WI38 (cell line): ENCODE measurements at regions not wholly inside any gene's neighbourhood (a gene's known extent, or its start where the extent isn't known, plus 50 kb on each side); places are given as distances from the start of the nearest gene placed in this dataset.

ENCODE experiments used
- H3K4me3 ChIP-seq: 2 replicates; pipeline ENCODE4 v1.5.1; 2011; ENCODE audit warnings: low read depth, mild to moderate bottlenecking, control low read depth, low read length
- TF ChIP-seq, protein P1 (sequence below): IDR thresholded peaks from 2 replicates; pipeline ENCODE4 v1.5.1; 2012; ENCODE audit warnings: low read depth, mild to moderate bottlenecking, control low read depth, low read length

DNA sequence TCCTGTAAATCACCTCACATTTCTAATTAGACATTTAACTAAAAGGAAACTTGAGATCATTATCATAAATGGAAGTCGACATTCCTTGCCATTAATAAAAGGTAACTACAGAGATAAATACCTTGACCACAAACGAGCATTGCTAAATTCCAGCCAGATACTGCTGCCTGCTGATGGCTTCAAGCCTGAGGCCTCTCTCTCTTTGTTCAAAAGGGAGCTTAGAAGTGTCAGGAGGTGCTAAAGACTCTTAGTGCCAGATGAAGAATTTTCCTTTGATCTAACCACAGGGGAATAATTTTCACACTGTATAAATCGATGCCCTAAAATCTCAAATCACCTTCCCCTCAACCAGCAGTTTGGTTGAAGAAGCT, 248.2 kb upstream of the PMEPA1 start:
- TF ChIP-seq, protein P1, sequence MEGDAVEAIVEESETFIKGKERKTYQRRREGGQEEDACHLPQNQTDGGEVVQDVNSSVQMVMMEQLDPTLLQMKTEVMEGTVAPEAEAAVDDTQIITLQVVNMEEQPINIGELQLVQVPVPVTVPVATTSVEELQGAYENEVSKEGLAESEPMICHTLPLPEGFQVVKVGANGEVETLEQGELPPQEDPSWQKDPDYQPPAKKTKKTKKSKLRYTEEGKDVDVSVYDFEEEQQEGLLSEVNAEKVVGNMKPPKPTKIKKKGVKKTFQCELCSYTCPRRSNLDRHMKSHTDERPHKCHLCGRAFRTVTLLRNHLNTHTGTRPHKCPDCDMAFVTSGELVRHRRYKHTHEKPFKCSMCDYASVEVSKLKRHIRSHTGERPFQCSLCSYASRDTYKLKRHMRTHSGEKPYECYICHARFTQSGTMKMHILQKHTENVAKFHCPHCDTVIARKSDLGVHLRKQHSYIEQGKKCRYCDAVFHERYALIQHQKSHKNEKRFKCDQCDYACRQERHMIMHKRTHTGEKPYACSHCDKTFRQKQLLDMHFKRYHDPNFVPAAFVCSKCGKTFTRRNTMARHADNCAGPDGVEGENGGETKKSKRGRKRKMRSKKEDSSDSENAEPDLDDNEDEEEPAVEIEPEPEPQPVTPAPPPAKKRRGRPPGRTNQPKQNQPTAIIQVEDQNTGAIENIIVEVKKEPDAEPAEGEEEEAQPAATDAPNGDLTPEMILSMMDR = no peak
- no peak overlapping the region for H3K4me3 ChIP-seq

DNA sequence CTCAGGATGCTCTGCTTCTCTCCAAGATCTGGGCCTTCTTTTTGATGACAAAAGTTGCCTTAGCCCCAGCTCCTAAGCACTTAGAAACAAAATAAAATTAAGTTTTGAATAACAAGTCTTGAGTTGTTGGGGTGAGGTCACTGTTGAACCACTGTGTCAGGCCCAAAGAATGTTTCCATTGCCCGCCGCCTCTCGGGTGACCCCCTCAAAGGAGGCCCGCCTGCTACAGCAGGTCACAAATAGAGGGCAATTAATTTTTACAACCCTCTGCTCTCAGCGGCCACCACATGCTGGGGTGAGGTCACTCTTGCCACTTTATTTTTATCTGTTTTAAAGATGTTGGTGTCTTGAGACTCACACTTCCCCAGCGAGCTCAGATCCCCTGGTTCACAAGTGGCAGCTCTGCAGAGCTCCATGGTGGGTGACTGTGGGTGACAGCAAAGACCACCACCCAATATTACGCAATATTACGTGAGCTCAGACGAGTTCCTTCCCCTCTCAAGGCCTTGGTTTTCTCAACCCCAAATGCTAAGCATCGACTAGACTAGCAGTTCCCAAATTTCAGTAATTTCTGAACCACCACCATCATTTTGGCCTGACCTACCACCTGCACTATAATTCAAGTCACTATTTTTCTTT, 247.7 kb upstream of the PMEPA1 start:
- no peak overlapping the region for H3K4me3 ChIP-seq
- TF ChIP-seq, protein P1 = no peak

DNA sequence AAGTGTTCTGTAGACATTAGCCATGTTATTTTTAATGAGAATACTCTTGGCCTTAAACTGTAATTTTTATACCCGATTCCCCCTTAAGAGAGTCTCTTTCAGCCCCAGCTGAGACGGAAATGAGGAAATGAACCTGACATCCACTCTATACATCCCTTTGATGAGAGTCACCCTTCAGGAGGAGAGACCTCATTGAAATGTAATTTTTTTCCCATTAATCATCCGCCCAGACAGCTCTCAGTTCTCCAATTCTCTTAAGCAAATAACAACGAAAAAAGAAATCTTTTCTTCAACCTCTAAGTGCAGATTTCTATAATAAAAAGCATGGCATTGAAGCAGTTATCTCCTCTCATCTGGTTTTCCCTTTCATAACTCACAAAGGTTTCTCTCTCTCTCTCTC, 243.8 kb upstream of the PMEPA1 start:
- TF ChIP-seq, protein P1 = no peak
- H3K4me3 ChIP-seq = no peak overlapping the region

DNA sequence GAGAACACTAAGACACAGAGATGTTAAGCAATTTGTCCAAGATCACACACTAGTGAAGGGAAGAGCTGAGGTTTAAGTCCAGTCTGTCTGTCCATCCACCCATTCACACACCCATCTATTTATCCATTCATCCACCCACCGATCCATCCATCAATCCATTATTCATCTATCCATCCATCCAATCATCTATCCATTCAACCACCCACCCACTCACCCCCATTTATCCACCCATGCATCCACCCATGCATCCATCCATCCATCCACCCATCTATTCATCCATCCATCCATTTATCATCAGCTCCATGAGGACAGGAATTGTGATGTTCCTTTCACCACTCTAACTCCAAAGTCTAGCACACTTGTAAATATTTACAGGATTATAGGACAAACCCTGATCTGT, 242.3 kb upstream of the PMEPA1 start:
- TF ChIP-seq, protein P1 = no peak
- no peak overlapping the region for H3K4me3 ChIP-seq

DNA sequence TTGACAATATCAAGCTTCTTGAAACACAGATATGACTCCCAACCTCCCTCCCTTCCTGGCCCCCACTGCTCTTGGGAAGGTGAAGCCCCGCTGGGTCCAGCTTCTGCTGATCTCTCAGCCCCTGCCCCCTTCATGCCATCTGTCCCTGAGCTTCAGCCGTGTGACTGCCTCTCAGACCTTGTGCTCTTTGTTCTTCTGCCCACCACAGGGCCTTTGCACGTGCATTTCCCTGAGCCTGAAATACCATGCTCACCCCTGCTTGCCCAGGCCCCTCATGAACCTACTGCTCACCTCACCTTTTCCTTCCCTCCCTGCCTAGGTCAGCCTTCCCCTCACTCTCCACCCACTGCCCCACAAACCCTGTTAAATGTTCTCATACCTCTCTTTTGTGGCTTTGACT, 241.7 kb upstream of the PMEPA1 start:
- no peak overlapping the region for H3K4me3 ChIP-seq
- TF ChIP-seq, protein P1 = no peak

DNA sequence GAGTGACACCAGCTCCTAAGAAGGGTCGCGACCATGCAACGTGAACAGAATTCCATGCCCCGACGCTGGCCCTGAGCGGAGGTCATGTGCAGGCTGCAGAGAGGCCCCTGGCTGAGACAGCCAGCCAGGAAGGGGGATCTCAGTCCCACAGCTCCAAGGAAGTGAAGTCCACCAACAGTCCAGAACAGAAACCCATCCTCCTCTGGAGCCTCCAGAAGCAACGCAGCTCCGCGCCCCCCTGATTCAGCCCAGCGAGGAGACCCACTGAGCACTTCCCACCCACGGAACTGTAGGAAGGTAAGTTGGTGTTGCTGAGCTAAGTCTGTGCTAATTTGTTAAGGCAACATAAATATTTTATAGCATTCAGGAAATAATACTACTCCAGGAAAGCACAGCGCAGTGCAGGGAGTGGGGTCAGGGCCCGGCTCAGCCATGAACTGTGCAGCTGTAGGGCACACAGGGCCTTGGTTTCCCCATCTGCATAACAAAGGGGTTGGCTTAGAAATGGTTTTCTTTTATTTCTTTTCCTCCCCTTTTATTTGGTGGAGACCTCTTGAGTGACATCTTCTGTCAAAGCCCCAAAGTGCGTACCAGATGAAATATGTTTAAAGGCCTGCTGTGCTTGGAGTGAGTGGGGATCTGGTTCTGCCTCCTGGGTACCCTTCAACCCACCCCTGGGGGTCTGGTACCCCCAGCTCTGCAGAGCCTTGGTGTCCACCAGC, 241.1 kb upstream of the PMEPA1 start:
- no peak overlapping the region for H3K4me3 ChIP-seq
- TF ChIP-seq, protein P1 = no peak

DNA sequence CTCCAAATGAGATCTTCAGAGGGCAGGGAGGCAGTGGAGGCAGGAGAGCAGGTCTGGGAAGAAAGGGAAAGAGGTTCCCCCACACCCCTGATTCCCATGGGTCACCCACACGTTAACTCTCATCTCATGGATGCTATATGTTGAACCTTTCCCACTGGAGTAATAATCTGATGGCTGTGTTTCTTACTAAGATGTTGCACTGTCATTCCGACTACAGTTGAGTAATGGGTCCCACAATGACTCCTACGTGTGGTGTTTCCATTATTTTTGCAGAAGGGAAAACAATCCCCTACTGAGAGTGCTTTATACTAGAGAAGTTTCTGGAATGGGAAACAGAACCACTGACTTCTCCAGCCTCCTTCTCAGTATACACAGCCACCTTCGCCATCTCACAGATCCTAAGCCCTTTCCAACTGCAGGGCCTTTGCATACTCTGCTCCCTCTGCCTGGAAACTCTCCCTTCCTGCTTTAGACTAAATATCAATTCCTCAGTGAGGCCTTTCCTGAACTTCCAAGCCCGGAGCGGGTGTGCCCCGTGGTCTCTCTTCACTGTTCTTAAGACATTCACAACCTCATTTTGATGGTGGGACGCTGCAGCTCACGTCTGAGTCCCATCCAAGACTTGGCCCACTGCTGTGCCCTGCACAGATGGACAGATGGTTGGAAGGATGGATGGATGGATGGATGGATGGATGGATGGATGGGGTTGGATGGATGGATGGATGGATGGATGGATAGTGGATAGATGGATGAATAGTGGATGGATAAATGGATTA, 238.6 kb upstream of the PMEPA1 start:
- no peak overlapping the region for H3K4me3 ChIP-seq
- TF ChIP-seq, protein P1 = no peak
